Esophagus squamous epithelium (tissue), 4 donors: ENCODE measurements at regions not wholly inside any gene's neighbourhood (a gene's known extent, or its start where the extent isn't known, plus 50 kb on each side); places are given as distances from the start of the nearest gene placed in this dataset.

Source experiments
- CTCF ChIP-seq, 6 experiments: fragments of 450-650 bp in 4 of 6; fragments of 200-600 bp in 2 of 6; sonication (generic) in 2 of 6; IDR thresholded peaks; one replicate each; pipeline ENCODE4 v1.5.1; 2016 to 2019; ENCODE audit warnings: antibody characterized with exemption in 6 of 6, mild to moderate bottlenecking in 4 of 6, moderate library complexity in 4 of 6
- POLR2A ChIP-seq, 4 donors: fragments of 450-650 bp; IDR thresholded peaks; one replicate each; pipeline ENCODE4 v1.6.1; 2017; ENCODE audit warnings: antibody characterized with exemption in 4 of 4, mild to moderate bottlenecking in 4 of 4, moderate library complexity in 3 of 4

GRCh38 chr4:179124419-179124818 is 1682.2 kb upstream of the AGA start:
- TF ChIP-seq CTCF (IDR thresholded peaks at IDR 0.05): no peak
- no peak for TF ChIP-seq POLR2A (IDR thresholded peaks at IDR 0.05)
